Type B pancreatic cell (in vitro differentiated cells): ENCODE measurements at regions not wholly inside any gene's neighbourhood (a gene's known extent, or its start where the extent isn't known, plus 50 kb on each side); places are given as distances from the start of the nearest gene placed in this dataset.
A peak's percentile ranks its signal among the peaks of the same experiment; 100 is the strongest.

ENCODE experiments used
- DNase-seq: peaks from one replicate; pipeline ENCODE4 v3.0.0; 2021; ENCODE audit warnings: mixed read lengths; ENCODE audit not compliant: unreplicated experiment; ENCODE audit errors: extremely low spot score
- H3K27ac Mint-ChIP-seq: 2 replicates; pipeline ENCODE4 v1.8.0; 2021; ENCODE audit warnings: mild to moderate bottlenecking, mixed read lengths
- H3K27me3 Mint-ChIP-seq: 2 replicates; pipeline ENCODE4 v1.8.0; 2021; ENCODE audit warnings: mixed read lengths
- H3K36me3 Mint-ChIP-seq: 2 replicates; pipeline ENCODE4 v1.8.0; 2021; ENCODE audit warnings: mixed read lengths
- H3K4me1 Mint-ChIP-seq: one replicate; pipeline ENCODE4 v1.8.0; 2021; ENCODE audit warnings: mixed read lengths; ENCODE audit not compliant: unreplicated experiment
- H3K4me3 Mint-ChIP-seq: 2 replicates; pipeline ENCODE4 v1.8.0; 2021; ENCODE audit warnings: mild to moderate bottlenecking, mixed read lengths
- H3K9me3 Mint-ChIP-seq: 2 replicates; pipeline ENCODE4 v1.8.0; 2021; ENCODE audit warnings: mixed read lengths
- CTCF ChIP-seq: fragments of 200-600 bp; sonication (generic); conservative IDR thresholded peaks from 2 replicates; pipeline ENCODE4 v1.5.0; 2021; ENCODE audit warnings: antibody characterized with exemption, mild to moderate bottlenecking

GRCh38 chr21:27735699-27736098 lies 768.8 kb upstream of the ADAMTS5 start:
- no peak for TF ChIP-seq CTCF
- Mint-ChIP-seq H3K36me3 (no peaks in the 10 kb centered on the region), H3K9me3 (no peaks in the 10 kb centered on the region), H3K27ac (no peak overlapping the region), H3K4me1 (no peaks in the 10 kb centered on the region), H3K4me3 (no peak overlapping the region), H3K27me3 (no peaks in the 10 kb centered on the region)
- no peak for DNase-seq

DNA sequence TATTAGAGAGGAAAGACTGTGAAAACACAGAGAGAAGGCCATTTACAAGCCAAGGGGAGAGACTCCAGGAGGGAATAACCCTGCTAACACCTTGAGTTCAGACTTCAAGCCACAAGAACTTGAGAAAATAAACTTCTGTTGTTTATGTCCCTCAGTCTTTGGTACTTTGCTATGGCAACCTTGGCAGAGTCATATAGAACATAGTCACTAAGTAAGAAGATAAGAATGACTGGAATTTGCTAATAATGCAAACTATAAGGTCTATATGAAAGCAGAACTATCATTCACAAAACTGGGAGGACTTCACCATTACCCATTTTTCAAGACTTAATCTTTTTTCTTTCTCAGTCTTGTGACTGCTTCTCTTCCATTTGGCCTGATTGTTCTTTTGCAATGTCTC lies 767.3 kb upstream of the ADAMTS5 start:
- no peak overlapping the region for H3K27ac Mint-ChIP-seq
- H3K4me1 Mint-ChIP-seq, result no peaks in the 10 kb centered on the region
- H3K27me3 Mint-ChIP-seq, result no peaks in the 10 kb centered on the region
- H3K36me3 Mint-ChIP-seq, result no peaks in the 10 kb centered on the region
- DNase-seq, result no peak
- no peak for TF ChIP-seq CTCF
- H3K9me3 Mint-ChIP-seq, result no peaks in the 10 kb centered on the region
- no peak overlapping the region for H3K4me3 Mint-ChIP-seq

GRCh38 chr21:27725916-27726315 lies 759.0 kb upstream of the ADAMTS5 start:
- H3K9me3 Mint-ChIP-seq, result peaks cover 5% of the 10 kb centered on the region
- no peak overlapping the region for H3K4me3 Mint-ChIP-seq
- TF ChIP-seq CTCF, result no peak
- H3K4me1 Mint-ChIP-seq, result no peaks in the 10 kb centered on the region
- no peak for DNase-seq
- H3K27me3 Mint-ChIP-seq, result no peaks in the 10 kb centered on the region
- H3K36me3 Mint-ChIP-seq, result no peaks in the 10 kb centered on the region
- H3K27ac Mint-ChIP-seq, result no peak overlapping the region

- DNase-seq, result no peak
- no peak for TF ChIP-seq CTCF
- Mint-ChIP-seq H3K27ac (peak overlapping the region; percentile 99), H3K4me3 (peak overlapping the region; percentile 69), H3K27me3 (no peaks in the 10 kb centered on the region), H3K9me3 (peaks cover 5% of the 10 kb centered on the region), H3K36me3 (no peaks in the 10 kb centered on the region), H3K4me1 (no peaks in the 10 kb centered on the region)
Observed at GRCh38 chr21:27722095-27722494, 755.2 kb upstream of the ADAMTS5 start.

DNA sequence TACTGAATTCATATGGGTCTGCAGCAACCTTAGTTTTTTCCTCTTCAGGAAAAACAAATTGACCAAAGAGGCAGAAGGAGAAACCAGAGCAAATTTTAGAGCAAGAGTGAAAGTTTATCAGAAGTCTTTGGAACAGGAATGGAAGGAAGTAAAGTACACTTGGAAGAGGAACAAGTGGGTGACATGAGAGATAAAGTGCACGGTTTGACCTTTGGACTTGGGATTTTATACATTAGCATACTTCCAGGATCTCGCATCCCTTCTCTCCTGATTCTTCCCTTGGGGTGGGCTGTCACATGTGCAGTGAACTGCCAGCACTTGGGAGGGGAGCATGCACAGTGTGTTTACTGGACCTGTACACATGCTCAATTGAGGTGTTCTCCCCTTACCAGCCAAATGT lies 754.8 kb upstream of the ADAMTS5 start:
- H3K4me1 Mint-ChIP-seq, result no peaks in the 10 kb centered on the region

More for the DNA sequence above, 754.8 kb upstream of the ADAMTS5 start:
- TF ChIP-seq CTCF, result no peak
- Mint-ChIP-seq H3K9me3 (peaks cover 5% of the 10 kb centered on the region), H3K36me3 (no peaks in the 10 kb centered on the region), H3K4me3 (peak overlapping the region; percentile 69), H3K27me3 (no peaks in the 10 kb centered on the region), H3K27ac (peak overlapping the region; percentile 99)
- DNase-seq, result no peak
